G401.6 (cell line): ENCODE measurements at regions not wholly inside any gene's neighbourhood (a gene's known extent, or its start where the extent isn't known, plus 50 kb on each side); places are given as distances from the start of the nearest gene placed in this dataset.
"Not testable (repeated sequence)": the region's sequence is repeated elsewhere in the genome, so short reads cannot be mapped to it uniquely, and the experiment has no call there.

Source experiments
- FAIRE-seq: peaks from 2 replicates; lab custom pipeline; 2012; peaks lifted over from hg19 to GRCh38; lab: Jason Lieb, UNC

DNA sequence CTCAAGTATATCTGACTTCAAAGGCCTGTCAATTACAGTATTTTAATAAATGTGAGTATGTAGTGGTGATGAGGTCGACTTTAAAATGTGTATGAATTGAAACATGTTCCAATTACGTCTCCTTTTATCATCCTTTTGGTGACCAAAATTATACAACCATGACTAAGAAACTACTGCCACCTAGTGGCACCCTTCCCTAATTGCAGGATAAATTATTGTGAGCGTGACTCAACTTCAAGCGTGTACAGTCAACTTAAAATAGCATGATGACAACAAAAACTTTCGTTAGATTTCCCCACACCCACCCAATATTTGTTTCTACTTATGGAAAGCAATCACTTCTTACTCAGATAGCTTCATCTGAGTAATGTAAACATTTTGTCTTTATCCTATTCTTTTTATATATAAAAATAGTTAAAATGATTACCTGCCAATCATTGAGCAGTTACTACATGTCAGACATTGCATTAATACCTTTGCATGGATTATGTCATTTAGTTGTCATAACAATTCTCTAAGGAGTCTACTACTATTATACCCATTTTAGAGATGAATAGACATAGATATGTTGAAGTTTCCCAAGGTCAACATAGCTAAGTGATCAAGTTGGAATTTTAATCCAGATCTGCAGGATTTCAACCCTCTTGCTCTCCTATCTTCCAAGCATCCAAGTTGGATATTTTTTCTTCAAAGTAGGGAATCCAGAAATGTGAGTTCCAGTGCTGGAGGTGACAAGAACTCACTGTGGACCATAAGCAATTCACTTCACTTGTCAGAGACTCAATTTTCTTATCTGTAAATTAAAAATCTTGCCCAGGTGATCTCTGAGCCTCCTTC, 106.0 kb downstream of the MEX3B start:
- peak; percentile 6 for FAIRE-seq

DNA sequence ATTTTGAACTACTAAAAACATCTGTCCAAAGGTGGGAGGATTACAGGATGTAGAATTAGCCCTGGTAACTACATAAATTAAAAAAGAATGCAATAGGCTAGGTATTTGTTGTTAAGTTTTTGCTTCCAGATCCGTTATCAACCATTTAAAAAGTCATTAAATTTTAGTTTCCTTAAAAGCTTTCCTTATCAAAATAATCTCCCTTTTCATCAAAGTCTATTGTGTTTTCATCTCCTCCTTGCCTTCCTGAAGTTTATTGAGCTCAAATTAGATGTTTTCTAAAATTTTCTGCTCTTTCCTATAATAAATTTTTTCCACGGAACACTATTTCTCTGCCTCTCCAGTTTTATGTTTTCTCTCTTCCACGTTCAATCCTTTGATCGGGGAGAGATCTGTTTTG, 108.6 kb downstream of the MEX3B start:
- FAIRE-seq, result no peak

DNA sequence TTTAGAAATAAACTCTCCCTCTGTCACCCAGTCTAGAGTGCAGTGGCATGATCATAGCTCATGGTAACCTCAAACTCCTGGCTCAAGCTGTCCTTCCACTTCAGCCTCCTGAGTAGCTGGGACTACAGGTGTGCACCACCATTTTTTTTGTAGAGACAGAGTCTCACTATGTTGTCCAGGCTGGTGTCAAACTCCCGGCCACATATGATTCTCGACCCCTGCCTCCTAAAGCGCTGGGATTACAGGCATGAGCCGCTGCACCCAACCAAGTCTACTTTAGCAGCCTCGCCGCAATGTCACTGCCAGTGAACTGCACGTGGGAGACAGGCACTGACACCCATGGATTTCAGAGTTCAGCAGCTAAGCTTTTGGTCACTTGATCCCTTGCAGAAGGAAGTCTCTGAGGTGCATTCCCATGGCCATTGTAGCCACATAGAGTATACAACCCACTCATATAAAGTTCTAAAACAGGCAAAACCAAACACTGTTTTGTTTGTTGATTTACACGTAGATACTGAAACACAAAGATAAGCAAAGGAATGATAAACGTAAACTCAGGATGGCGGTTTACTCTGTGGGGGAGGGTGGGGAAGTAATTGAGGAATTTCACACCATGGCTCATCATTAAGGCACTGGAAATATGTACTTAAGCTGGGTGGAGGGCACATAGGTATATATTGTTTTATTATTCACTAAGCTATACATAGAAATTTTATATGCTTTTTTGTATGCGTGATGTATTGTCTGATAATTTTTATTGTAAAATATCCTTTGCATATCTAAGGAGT, 115.0 kb downstream of the MEX3B start:
- no peak for FAIRE-seq

DNA sequence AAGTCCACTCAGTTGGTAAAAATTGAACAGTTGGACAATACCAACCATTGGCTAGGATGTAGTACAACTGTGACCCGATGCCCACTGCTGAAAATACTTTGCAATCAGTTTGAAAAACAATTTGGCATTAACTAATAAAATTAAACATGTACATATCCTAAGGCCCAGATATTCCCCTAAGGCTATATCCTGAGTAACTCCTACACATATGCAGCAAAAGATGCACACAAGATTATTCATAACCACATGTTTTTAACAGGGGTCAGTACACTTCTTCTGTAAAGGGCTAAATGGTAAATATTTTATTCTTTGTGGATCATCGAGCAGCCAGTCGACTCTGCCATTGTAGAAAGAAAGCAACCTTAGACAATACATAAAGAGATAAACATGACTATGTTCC, 116.3 kb downstream of the MEX3B start:
- FAIRE-seq, result no peak

DNA sequence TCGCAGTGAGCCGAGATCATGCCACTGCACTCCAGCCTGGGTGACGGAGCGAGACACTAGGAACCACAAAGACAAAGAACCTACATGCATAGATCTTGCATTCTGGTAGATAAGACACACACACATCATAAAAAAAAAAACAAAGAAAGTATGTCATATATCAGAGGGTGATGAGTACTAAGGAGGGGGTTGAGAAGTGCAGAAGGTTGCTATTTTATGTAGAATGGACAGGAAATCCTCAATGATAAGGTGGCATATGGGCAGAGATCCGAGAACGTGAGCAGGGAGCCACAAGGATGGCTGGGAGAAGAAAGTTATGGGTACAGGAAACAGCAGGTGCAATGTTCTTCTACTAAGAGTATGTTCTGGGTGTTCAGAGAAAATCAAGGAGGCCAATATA, 118.8 kb downstream of the MEX3B start:
- FAIRE-seq, result no peak

DNA sequence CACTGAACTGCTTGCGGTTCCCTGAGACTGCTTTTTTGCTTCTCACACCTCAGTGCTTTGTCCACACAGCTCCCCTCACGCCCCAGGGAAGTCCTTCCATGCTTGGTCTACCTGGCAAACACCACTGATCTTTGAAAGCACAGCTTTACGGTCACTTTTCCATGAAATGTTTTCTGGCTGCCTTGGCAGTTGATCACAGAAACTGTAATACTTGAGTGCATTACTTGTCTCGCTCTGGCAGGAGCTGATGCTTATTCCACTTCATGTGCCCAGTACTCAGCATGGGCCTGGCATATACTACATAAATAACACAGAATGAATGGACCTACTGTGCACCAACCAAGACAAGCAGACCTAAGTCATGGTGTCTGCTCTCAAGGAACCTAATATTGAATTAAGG, 121.1 kb downstream of the MEX3B start:
- FAIRE-seq, result no peak

DNA sequence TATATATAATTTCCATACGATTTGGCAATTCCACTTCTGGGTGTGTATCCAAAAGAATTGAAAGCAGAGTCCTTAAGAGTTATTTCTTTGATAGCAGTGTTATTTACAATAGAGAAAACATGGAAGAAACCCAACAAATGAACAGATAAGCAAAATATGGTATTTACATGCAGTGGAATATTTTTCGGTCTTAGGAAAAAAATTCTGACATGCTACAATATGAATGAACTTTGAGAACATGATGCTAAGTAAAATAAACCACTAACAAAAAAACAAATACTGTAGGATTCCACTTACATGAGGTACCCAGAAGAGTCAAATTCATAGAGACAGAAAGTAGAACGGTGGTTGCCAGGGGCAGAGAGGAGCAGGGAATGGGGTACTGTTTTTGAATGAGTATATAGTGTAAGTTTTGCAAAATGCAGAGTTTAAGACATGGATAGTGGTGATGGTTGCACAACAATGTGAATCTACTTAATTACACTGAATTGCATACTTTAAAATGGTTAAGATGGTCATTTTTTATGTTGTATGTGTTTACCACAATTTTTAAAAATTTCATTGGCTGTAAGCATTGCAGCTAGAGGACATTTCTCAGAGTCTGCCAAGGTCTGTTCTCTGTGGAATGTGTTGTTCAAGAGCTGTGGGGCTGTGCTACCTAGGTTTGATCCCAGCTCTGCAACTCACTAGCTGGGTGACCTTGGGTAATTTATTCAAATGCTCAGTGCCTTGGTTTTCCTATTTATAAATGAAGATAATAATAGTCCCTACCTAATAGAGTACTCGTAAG, 122.1 kb downstream of the MEX3B start:
- no peak for FAIRE-seq

DNA sequence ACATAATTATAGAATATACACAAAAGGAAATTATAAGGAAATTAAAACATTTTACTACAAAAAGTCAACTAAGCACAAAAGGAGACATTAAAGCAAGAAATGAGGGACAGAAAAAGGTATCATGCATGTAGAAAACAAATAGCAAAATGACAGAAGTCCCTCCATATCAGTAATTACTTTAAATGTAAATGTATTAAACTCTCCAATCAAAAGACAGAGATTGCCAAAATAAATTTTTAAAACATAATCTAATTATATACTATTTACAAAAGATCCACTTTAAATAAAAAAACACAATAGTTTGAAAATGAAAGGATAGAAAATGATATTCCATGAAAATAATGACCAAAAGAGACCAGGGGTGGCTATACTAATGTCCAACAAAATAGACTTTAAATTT, 123.7 kb downstream of the MEX3B start:
- FAIRE-seq, result no peak

DNA sequence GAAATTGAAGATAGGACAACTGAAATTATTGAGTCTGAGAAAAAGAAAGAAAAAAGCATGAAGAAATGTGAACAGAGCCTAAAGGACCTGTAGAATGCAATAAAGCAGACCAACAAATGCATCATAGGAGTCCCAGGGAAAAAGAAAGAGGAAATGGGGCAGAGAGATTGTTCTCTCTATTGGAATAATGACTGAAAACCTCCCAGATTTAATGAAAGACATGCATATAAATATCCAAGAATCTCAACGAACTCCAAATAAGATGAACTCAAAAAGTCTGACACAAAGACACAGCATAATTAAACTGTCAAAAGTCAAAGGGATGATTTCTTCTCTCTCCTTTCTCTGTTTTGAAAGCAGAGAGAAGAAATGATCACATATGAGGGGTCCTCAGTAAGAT, 124.7 kb downstream of the MEX3B start:
- no peak for FAIRE-seq

DNA sequence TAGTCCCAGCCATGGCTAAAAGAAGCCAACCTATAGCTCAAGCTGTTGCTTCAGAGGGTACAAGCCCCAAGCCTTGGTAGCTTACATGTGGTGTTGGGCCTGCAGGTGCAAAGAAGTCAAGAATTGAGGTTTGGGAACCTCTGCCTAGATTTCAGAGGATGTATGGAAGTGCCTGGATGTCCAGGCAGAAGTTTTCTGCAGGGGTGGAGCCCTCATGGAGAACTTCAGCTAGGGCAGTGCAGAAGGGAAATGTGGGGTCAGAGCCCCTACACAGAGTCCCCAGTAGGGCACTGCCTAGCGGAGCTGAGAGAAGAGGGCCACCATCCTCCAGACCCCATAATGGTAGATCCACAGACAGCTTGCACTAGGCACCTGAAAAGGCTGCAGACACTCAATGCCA, 127.1 kb downstream of the MEX3B start:
- FAIRE-seq, result not testable (repeated sequence)

DNA sequence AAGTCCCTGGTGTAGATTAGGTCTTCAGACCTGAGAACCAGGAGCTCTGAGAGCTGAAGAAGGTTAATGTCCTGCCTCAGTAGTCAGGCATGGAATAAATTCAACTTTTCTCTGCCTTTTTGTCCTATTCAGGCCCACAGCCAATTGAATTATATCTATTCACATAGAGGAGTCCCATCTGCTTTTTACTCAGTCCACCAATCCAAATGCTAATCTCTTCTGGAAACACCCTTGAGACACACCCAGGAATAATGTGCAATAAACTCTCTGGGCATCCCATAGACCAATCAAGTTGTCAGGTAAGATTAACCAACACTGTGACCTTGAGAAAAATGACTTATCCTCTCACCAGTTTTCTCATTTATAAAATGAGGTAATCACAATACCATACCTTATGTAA, 129.4 kb downstream of the MEX3B start:
- FAIRE-seq, result no peak

DNA sequence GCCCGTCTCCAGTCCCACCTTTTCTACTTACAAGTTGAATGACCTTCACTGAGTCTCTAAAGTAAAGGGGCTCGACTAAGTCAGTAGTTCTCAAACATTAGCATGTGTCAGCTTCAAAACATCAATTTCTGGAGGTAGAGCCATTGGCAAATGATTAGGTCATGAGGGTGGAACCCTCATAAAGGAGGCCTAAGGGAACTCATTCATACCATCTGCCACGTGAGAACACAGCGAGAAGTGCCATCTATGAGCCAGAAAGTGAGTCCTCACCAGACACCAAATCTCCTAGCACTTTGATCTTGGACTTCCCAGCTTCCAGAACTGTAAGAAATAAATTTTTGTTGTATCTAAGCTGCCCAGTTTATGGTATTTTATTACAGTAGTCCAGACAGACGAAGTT, 129.8 kb downstream of the MEX3B start:
- FAIRE-seq, result no peak

DNA sequence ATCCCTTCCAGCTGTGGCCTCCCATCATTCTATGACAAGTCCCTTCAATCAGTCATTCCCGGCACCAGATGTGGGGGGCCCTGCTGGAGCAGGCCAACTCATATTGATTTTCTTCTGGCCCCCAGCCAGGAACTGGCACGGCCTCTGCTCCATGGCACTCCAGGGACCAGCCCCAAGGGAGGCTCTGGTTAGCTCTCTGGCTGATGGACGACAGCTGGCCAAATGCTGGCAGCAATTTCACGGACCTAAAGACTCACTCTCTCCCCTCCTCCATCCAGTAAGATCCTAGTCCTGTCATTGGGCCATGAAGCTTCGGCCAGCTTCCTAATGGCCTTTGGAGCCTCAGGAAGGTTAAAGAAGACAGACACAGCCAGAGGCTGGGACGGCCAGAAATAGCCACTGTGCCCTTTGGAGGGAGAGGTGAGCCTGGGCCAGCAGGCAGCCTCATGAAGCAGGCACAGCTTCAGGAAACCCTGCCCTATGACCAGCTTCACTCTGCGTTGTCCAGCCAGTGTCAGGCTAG, 131.0 kb downstream of the MEX3B start:
- no peak for FAIRE-seq

DNA sequence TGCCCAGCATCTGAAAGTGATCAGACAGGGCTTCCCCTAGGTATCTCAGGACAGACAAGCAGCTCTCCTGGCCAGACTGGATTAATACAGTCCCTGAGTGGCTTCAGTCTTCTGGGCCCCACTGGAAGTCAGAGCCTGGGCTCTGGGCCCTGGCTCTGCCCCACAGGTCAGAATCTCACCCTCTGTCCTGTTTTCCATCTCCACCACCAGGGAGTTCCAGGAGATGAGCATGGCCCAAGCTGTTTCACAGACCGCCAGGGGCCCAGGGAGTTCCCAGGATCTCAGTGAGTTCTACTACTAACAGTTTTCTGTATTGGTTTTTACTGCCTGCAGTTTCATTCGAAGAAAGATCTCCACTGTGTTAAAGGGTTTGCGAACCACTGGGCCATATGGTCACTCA, 131.5 kb downstream of the MEX3B start:
- FAIRE-seq, result no peak

DNA sequence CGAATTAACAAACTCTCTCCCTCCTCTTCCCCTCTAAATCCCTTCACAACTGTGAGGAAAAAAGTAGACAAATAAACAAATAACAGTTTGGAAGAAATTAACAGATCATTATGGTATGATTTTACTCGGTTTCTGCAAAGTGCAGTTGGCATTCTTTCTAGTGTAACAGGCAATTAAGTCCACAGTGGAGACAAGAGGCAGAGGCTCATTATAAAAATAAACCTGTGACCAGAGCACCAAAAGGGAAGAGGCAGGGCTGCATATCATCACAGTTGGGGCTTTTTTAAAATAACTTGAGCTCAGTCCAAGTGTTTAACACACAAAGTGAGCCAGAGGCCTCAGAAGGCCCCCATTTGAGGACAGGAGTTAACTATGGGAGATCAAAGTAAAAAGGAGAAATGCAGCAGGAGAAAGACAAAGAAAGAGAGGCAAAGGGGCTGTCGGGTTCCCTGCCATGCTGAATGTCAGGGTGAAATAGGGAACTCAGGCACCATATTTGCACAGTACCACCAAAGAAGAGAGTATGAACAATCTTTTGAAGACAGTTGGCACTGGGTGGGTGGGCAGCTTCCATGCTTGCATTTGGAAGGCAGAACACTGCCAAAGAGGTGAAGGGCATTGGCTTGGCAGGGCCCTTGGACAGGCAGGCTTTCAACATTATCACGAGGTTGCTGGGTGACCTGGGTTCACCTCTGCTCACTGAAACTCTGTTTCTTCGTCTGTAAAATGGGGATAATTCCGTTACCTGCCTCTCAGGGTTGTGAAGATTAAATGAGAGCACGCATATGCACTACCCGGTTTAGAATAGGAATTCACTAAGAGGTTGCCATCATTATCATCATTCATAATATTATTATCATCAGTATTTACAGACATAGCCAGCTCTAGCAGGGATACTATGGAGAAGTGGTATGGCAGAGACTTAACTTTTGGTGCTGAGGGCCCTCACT, 134.5 kb downstream of the MEX3B start:
- no peak for FAIRE-seq

DNA sequence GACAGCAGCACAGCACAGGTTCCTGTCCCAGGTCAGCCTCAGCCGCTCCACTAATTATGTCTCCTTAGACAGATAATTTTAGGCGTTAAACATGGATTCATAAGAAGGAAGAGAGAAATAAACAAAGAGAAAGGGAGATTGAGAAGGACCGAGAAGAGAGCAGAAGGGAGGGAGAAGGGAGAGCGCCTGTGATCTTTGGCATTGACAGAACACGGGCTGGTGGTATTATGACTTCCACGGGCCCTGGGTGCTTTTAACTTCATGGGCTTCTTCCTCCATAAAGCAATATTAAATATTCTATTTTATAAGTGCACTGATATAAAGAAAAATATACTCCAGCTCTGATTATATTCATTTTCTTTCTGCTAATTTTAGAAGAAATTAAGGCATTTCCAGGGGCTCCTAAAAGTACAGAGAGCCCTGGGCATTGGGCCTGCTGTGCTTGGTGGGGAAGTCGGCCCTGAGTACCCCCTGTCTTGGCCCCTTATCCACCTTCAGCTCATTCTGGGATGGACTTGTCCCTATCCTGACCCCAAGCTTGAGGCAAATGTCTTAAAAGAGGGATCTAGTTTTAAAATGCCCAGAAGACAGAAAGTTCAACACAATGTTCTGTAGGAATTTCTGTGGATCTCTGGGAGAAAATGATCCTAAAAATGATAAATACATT, 135.3 kb downstream of the MEX3B start:
- no peak for FAIRE-seq

DNA sequence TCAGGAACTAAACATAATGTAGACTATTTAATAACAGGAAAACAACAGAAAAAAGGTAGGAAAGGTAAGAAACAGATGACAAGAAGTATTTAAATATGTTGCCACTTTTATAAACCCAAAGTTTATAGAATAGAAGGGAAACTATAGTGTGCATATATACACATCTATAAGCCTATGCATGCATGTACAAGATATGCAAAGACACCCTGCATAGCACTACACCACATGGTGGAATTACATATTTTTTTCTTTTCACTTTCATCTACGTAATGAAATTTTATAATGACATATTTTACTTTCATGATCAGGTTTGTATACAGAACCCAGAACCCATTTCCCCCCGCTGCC, 136.8 kb downstream of the MEX3B start:
- FAIRE-seq, result no peak

DNA sequence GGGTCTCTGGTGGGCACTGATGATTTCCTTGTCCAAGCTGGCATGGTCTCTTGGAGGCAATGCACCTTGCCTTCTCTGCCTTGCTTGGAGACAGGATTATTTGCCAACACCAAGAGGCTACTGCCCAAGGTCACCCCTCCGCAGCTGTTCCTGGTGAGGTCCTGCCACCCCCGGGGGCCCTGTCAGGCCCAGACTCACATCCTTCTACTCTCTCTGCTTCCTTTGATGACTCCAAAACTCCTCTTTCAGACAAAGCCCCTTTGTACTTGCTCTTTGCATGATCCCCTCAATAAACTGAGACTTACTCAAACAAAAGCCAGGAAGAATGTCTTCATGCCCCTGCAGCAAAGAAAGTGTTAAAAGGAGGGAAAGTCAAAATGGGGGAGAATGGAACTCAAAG, 137.7 kb downstream of the MEX3B start:
- FAIRE-seq, result no peak

DNA sequence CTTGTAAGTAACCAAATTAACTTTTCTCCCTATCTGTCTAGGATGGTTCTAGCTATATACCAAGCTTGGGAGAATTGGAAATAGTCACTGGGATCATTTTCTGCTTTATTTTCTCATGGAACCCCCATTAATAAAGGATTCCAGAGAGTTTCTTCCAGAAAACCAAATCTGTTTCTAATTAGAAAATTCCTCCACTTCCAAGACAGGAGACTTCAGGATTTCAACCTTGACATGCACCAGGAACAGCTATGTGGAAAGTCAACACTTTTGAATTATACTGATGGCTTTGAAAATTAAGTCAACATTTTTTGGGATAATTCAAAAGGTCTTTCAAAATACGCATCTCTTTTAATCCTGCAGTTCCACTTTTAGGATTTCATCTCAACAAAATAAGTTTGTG, 138.3 kb downstream of the MEX3B start:
- no peak for FAIRE-seq

DNA sequence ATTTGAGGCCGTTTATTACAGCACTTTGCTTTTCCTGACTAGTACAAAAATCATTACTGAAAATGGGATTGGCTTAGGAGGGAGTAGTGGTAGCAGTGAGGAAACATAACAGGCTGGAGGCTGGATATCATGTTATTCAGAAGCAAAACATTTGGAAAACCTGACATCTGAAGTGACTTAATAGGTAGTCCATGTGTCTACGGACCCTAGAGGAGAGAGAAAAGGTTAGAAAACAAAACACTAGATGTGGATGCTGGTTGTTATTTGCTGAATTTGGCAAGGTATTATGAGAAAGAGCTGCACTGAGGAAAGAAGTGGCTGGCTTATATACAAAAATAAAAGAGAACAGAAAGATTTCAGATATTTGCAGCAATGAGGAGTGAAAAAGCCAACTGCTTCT, 139.9 kb downstream of the MEX3B start:
- FAIRE-seq, result no peak

DNA sequence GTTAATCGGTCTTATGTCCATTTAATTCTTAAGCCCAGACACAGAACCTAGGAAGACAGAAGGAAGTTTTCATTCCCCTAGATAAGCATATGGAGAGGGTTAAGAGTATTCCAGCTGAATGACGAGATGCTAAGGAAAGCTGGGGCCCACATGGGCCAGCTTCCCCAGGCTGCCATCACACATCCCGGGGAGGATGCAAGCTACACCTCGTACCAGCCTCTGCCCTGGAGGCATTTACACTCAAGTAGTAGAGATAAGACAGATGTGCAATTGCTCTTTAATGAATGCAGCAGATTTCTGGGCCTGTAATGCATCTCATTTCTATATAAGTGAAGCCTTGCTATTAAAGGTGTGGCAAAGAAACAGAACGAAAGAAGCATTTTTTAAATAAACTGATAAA, 144.5 kb downstream of the MEX3B start:
- no peak for FAIRE-seq
